SH-SY5Y (cell line): ENCODE measurements at regions not wholly inside any gene's neighbourhood (a gene's known extent, or its start where the extent isn't known, plus 50 kb on each side); places are given as distances from the start of the nearest gene placed in this dataset.

Experiments
- GATA2 ChIP-seq: IDR thresholded peaks from 2 replicates; pipeline ENCODE4 v1.6.1; 2011; ENCODE audit warnings: mild to moderate bottlenecking, low read depth, low read length
- GATA3 ChIP-seq: IDR thresholded peaks from 2 replicates; pipeline ENCODE4 v1.6.1; 2011; ENCODE audit warnings: low read depth, mild to moderate bottlenecking, low read length, moderate library complexity

GRCh38 chr1:63103682-63104081, 218.7 kb upstream of the FOXD3 start:
- TF ChIP-seq GATA3: no peak
- TF ChIP-seq GATA2: no peak
